GM18499 (cell line): ENCODE measurements at regions not wholly inside any gene's neighbourhood (a gene's known extent, or its start where the extent isn't known, plus 50 kb on each side); places are given as distances from the start of the nearest gene placed in this dataset.
"Not testable (repeated sequence)": the region's sequence is repeated elsewhere in the genome, so short reads cannot be mapped to it uniquely, and the experiment has no call there.

Experiments used
- ATAC-seq: cut with Tn5 transposase; IDR thresholded peaks from one replicate; pipeline ENCODE4 v1.9.1; 2021; ENCODE audit warnings: moderate number of reproducible peaks; ENCODE audit not compliant: insufficient read depth, unreplicated experiment

DNA sequence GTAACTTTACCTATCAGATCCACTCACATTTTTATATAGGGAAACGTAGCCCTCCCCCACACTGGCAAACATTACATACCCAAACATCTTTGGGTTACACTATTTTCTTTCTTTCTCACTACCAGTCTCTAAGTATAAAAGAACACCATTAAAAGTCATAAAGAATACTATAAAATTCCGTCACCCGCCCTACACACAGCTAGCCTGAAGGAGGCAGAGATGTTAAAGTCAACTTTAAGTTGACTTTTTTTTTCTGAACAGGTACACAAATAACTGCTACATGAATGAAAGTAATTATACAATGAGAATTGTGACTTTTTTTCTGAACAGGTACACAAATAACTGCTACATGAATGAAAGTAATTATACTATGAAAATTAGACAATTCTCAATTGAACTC lies 628.3 kb downstream of the NUP35 start:
- ATAC-seq = no peak

- no peak for ATAC-seq
These were observed 634.8 kb downstream of the NUP35 start for GRCh38 chr2:183759033-183759432.

GRCh38 chr2:183773775-183774174 lies 649.5 kb downstream of the NUP35 start:
- ATAC-seq = no peak

- no peak for ATAC-seq
These were observed 655.8 kb downstream of the NUP35 start for GRCh38 chr2:183780072-183780471.

GRCh38 chr2:183782436-183782835 lies 658.2 kb downstream of the NUP35 start:
- no peak for ATAC-seq

DNA sequence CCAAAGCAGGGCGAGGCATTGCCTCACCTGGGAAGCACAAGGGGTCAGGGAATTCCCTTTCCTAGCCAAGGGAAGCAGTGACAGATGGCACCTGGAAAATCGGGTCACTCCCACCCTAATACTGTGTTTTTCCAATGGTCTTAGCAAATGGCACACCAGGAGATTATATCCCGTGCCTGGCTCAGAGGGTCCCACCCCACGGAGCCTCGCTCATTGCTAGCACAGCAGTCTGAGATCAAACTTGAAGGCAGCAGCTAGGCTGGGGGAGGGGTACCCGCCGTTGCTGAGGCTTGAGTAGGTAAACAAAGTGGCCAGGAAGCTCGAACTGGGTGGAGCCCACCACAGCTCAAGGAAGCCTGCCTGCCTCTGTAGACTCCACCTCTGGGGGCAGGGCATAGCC lies 664.6 kb downstream of the NUP35 start:
- ATAC-seq = not testable (repeated sequence)

GRCh38 chr2:183792165-183792924 lies 668.1 kb downstream of the NUP35 start:
- ATAC-seq = not testable (repeated sequence)

DNA sequence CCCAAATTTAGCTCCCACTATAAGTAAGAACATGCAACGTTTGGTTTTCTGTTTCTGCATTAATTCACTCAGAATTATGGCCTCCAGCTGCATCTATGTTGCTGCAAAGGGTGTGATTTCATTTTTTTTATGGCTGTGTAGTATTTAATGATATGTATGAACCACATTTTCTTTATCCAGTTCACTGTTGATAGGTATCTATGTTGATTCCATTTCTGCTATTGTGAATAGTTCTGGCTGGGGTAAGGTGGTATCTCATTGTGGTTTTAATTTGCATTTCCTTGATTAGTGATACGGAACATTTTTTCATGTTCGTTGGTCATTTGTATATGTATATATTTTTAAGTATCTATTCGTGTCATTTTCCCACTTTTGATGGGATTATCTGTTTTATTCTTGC lies 674.3 kb downstream of the NUP35 start:
- ATAC-seq = no peak

- ATAC-seq = no peak
These were observed 675.5 kb downstream of the NUP35 start for GRCh38 chr2:183799761-183800160.

- ATAC-seq = no peak
These were observed 679.4 kb downstream of the NUP35 start for GRCh38 chr2:183803596-183803995.

DNA sequence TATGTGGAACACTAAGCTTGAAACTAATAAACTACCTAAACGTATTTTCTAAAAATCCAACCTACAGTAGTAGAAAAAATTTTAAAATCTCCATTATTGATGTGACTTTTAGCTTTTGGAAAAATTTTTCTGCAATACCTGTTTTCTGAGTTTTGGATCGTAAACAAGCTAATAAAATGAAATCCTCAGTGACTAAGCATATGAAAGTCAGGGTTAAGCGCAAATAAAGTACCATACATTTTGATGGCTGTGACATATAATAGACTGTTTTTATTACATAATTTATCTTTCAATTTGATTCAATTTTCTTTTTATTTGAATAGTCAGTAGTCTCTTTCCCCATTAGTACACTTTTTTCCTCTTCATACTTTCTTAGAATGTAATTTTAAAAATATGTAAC lies 683.6 kb downstream of the NUP35 start:
- ATAC-seq = no peak

GRCh38 chr2:183809404-183809803 lies 685.2 kb downstream of the NUP35 start:
- no peak for ATAC-seq

- no peak for ATAC-seq
These were observed 687.0 kb downstream of the NUP35 start for GRCh38 chr2:183811281-183811680.

DNA sequence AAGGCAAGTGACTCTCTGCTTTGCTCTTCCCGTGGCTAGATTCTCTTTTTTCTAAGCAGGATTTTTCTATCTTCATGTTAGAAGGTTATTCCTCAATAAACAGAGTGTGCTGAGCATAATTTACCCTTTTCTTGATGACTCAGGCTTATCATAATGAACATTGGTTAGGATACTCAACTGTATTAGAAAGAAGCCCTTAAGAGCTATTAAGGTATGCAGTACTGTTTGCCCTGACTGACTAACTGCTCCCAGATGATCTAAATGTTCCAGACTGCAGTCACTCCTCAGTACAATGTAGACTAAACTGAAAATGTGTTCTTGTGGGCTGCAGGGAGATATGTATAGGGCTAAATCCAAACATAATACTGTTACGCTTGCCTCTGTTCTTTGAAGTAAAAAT lies 687.8 kb downstream of the NUP35 start:
- ATAC-seq = no peak

GRCh38 chr2:183825710-183826109 lies 701.5 kb downstream of the NUP35 start:
- no peak for ATAC-seq

- ATAC-seq = no peak
These were observed 705.7 kb downstream of the NUP35 start for GRCh38 chr2:183829931-183830330.

- ATAC-seq = no peak
These were observed 712.9 kb downstream of the NUP35 start for GRCh38 chr2:183837157-183837556.

- ATAC-seq = no peak
These were observed 714.1 kb downstream of the NUP35 start for GRCh38 chr2:183838295-183838694.

- ATAC-seq = no peak
These were observed 715.9 kb downstream of the NUP35 start for GRCh38 chr2:183840061-183840584.

DNA sequence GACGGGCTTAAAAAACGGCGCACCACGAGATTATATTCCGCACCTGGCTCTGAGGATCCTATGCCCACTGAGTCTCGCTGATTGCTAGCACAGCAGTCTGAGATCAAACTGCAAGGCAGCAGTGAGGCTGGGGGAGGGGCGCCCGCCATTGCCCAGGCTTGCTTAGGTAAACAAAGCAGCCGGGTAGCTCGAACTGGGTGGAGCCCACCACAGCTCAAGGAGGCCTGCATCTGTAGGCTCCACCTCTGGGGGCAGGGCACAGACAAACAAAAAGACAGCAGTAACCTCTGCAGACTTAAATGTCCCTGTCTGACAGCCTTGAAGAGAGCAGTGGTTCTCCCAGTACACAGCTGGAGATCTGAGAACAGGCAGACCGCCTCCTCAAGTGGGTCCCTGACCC lies 725.6 kb downstream of the NUP35 start:
- not testable (repeated sequence) for ATAC-seq

GRCh38 chr2:183859129-183859528 lies 734.9 kb downstream of the NUP35 start:
- no peak for ATAC-seq

DNA sequence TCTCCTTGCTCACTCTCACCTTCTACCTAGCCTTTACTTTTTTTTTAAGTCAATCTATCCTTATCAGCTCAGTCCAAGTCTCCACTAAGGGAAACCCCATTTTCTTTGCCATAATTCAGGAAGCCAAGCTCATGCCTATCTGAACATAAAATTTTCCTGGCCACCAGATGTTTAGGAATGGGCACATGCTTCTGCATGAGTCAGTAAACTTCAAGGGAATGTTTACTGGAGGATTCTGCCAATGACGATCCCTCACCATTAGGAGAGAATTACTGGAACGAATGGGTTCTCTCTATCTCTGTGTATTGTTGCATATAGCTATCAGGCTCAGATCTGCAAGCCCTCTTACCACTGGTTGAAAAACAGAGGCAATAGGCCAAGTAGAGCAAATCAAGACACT lies 731.7 kb upstream of the ZNF804A start:
- ATAC-seq = no peak
